Ovary (tissue), 7 donors: ENCODE measurements at regions not wholly inside any gene's neighbourhood (a gene's known extent, or its start where the extent isn't known, plus 50 kb on each side); places are given as distances from the start of the nearest gene placed in this dataset.

ENCODE experiments used
- DNase-seq, 5 donors: peaks; one replicate each; pipeline ENCODE4 v3.0.0-alpha.2; 2019 to 2020
- H3K27ac ChIP-seq, 2 donors: fragments of 200-600 bp; one replicate each; pipeline versions ENCODE4 v1.5.1 to v1.8.0; 2019 to 2022
- H3K27me3 ChIP-seq: fragments of 200-600 bp; one replicate; pipeline ENCODE4 v1.8.0; 2022
- H3K36me3 ChIP-seq: fragments of 200-600 bp; sonication (generic); one replicate; pipeline ENCODE4 v1.5.1; 2019
- H3K4me1 ChIP-seq: one replicate; pipeline ENCODE4 v1.8.1; 2013; ENCODE audit warnings: mild to moderate bottlenecking, moderate library complexity; ENCODE audit not compliant: insufficient read depth
- H3K4me3 ChIP-seq: fragments of 200-600 bp; sonication (generic); one replicate; pipeline ENCODE4 v1.5.1; 2017
- H3K9me3 ChIP-seq, 2 donors: fragments of 200-600 bp in 1 of 2; sonication (generic) in 1 of 2; one replicate each; pipeline versions ENCODE4 v1.5.1 to v1.8.1; 2013 to 2019; ENCODE audit warnings: mild to moderate bottlenecking in 1 of 2, moderate library complexity in 1 of 2
- CTCF ChIP-seq, 3 donors: fragments of 450-650 bp in 2 of 3; fragments of 200-600 bp in 1 of 3; IDR thresholded peaks; one replicate each; pipeline versions ENCODE4 v1.5.1 to v1.8.0; 2016 to 2022; ENCODE audit warnings: antibody characterized with exemption in 3 of 3, mild to moderate bottlenecking in 1 of 3
- EP300 ChIP-seq: sonication (generic); formaldehyde crosslinking; IDR thresholded peaks from one replicate; pipeline ENCODE4 v1.6.1; 2017; ENCODE audit warnings: antibody characterized with exemption
- POLR2A ChIP-seq: fragments of 450-650 bp; IDR thresholded peaks from one replicate; pipeline ENCODE4 v1.6.1; 2017; ENCODE audit warnings: antibody characterized with exemption, mild to moderate bottlenecking, moderate library complexity
- WGBS, 3 donors: extraction: QIAGEN DNeasy Blood & Tissue Kit in 1 of 3; methylation state at CpG; one replicate each; pipeline versions ENCODE4 v1.1.5 to v1.1.7; 2013 to 2017; 5-methylcytosine and 5-hydroxymethylcytosine counted together
- intact Hi-C, 4 donors: fragments of 100-400 bp; cut with DNase I; formaldehyde crosslinking; loops; one replicate each; pipeline versions ENCODE4 v1.11.0 to v1.15.1; 2022 to 2023
- donor health status: DM: no; HTN: no; CAD: no; lungs with moderate emphysema.
- donor health status: DM: no; HTN: no; CAD: no.
- donor health status: Bipolar disorder and iron deficiency.
- donor health status: DM: no; HTN: no; CAD: no.
- donor health status: DM: yes; HTN: yes; CAD: no.

- Histone ChIP-seq H3K9me3 (no peaks in the 10 kb centered on the region), H3K36me3 (no peaks in the 10 kb centered on the region), H3K4me3 (no peak overlapping the region), H3K27me3 (no peaks in the 10 kb centered on the region), H3K4me1 (peaks cover 3% of the 10 kb centered on the region), H3K27ac (no peak overlapping the region)
- DNase-seq = no peak
- intact Hi-C loops = no loop called here
- no peak for TF ChIP-seq CTCF (IDR thresholded peaks at IDR 0.05)
- no peak for TF ChIP-seq POLR2A
- no peak for TF ChIP-seq EP300
- 45 to 61% (median 60%) methylated on average over 2 of the region's 2 CpGs for WGBS, 3 donors
Observed at GRCh38 chr20:9981829-9982228, 53.0 kb upstream of the ANKEF1 start.

- no peaks in the 10 kb centered on the region for H3K27me3 ChIP-seq
- H3K4me1 ChIP-seq = peaks cover 3% of the 10 kb centered on the region
- no peaks in the 10 kb centered on the region for H3K9me3 ChIP-seq
- 11 to 15% (median 14%) methylated on average over 6 of the region's 6 CpGs for WGBS, 3 donors
- TF ChIP-seq CTCF (IDR thresholded peaks at IDR 0.05) = peak; percentile 70 to 92 (median 91)
- TF ChIP-seq EP300 = no peak
- TF ChIP-seq POLR2A = no peak
- no peaks in the 10 kb centered on the region for H3K36me3 ChIP-seq
- intact Hi-C loops = loop anchor here (2.0 to 10.0 kb wide), 6 partner anchors 106 to 1566 kb away; no protein-coding TSS in a partner anchor
- H3K4me3 ChIP-seq = no peak overlapping the region
- H3K27ac ChIP-seq = no peak overlapping the region
- peak in 4 of 5 donors; percentile 17 to 62 (median 28) for DNase-seq
Observed at GRCh38 chr20:9978397-9979004, 56.3 kb upstream of the ANKEF1 start.

- no peak overlapping the region for H3K4me3 ChIP-seq
- intact Hi-C loops = loop anchor here (2.0 to 10.0 kb wide), 6 partner anchors 107 to 1567 kb away; no protein-coding TSS in a partner anchor
- H3K9me3 ChIP-seq = no peaks in the 10 kb centered on the region
- peaks cover 3% of the 10 kb centered on the region for H3K4me1 ChIP-seq
- no peaks in the 10 kb centered on the region for H3K27me3 ChIP-seq
- TF ChIP-seq EP300 = no peak
- TF ChIP-seq POLR2A = no peak
- TF ChIP-seq CTCF (IDR thresholded peaks at IDR 0.05) = no peak
- no peak for DNase-seq
- H3K27ac ChIP-seq = no peak overlapping the region
- no peaks in the 10 kb centered on the region for H3K36me3 ChIP-seq
- WGBS, 3 donors = 39 to 52% (median 48%) methylated on average over 1 of the region's 1 CpG
Observed at GRCh38 chr20:9977629-9978028, 57.2 kb upstream of the ANKEF1 start.

GRCh38 chr20:9974324-9974723 lies 60.5 kb upstream of the ANKEF1 start:
- DNase-seq = no peak
- Histone ChIP-seq H3K4me3 (no peak overlapping the region), H3K27me3 (no peaks in the 10 kb centered on the region), H3K4me1 (peaks cover 3% of the 10 kb centered on the region), H3K27ac (no peak overlapping the region), H3K36me3 (no peaks in the 10 kb centered on the region), H3K9me3 (no peaks in the 10 kb centered on the region)
- TF ChIP-seq POLR2A = no peak
- TF ChIP-seq CTCF (IDR thresholded peaks at IDR 0.05) = no peak
- no peak for TF ChIP-seq EP300
- intact Hi-C loops = loop anchor here (10.0 kb wide), 4 partner anchors 110 to 1570 kb away; no protein-coding TSS in a partner anchor
- 56 to 71% (median 58%) methylated on average over 2 of the region's 2 CpGs for WGBS, 3 donors
